SK-N-SH (cell line): ENCODE measurements at regions not wholly inside any gene's neighbourhood (a gene's known extent, or its start where the extent isn't known, plus 50 kb on each side); places are given as distances from the start of the nearest gene placed in this dataset.

Experiments
- CTCF ChIA-PET: fragments of 300-600, 350-600 bp; formaldehyde crosslinking; extraction: SDS; loops from one replicate; lab custom pipeline; 2021; lab: Yijun Ruan, JAX
- POLR2A ChIA-PET: fragments of 350-600 bp; sonication (Branson Sonifier 250); formaldehyde crosslinking; extraction: SDS; loops from one replicate; lab custom pipeline; 2020; ENCODE audit warnings: antibody characterized with exemption, inconsistent platforms; lab: Yijun Ruan, JAX
- DNase-seq: peaks from one replicate; pipeline ENCODE4 v3.0.0; 2012
- H2AFZ ChIP-seq: fragments of 200-600 bp; sonication (generic); 2 replicates; pipeline ENCODE4 v1.8.1; 2016; ENCODE audit warnings: antibody characterized with exemption, mild to moderate bottlenecking, low read depth
- H3F3A ChIP-seq: fragments of 200-600 bp; sonication (generic); replicated peaks from 2 replicates; pipeline ENCODE3; 2016; ENCODE audit warnings: antibody characterized with exemption, mild to moderate bottlenecking; ENCODE audit not compliant: insufficient read depth
- H3K27ac ChIP-seq, 2 experiments: fragments of 200-500 bp in 1 of 2; fragments of 200-600 bp in 1 of 2; sonication (Bioruptor generic) in 1 of 2; sonication (generic), shearing (Covaris generic) in 1 of 2; 2 replicates each; pipeline versions ENCODE4 v1.5.1 to v1.6.1; 2014 to 2016; ENCODE audit warnings: low read depth in 2 of 2, inconsistent platforms in 1 of 2, low read length in 1 of 2, mild to moderate bottlenecking in 1 of 2, mixed read lengths in 1 of 2
- H3K27me3 ChIP-seq: fragments of 200-600 bp; sonication (generic), shearing (Covaris generic); 2 replicates; pipeline ENCODE4 v1.6.1; 2016; ENCODE audit warnings: mixed run types; ENCODE audit not compliant: insufficient read depth
- H3K36me3 ChIP-seq, 2 experiments: fragments of 200-500 bp in 1 of 2; fragments of 200-600 bp in 1 of 2; sonication (Bioruptor generic) in 1 of 2; sonication (generic) in 1 of 2; replicated peaks in 1 of 2; 2 replicates each; pipeline versions ENCODE3 to v1.5.1; 2014 to 2016; ENCODE audit warnings: low read length in 1 of 2, mild to moderate bottlenecking in 1 of 2; ENCODE audit not compliant: insufficient read depth in 2 of 2, control insufficient read depth in 1 of 2
- H3K4me1 ChIP-seq, 2 experiments: fragments of 200-500 bp in 1 of 2; fragments of 200-600 bp in 1 of 2; sonication (Bioruptor generic) in 1 of 2; sonication (generic), shearing (Covaris generic) in 1 of 2; 2 replicates each; pipeline versions ENCODE4 v1.5.1 to v1.6.1; 2014 to 2016; ENCODE audit warnings: low read depth in 1 of 2, low read length in 1 of 2, mixed run types in 1 of 2; ENCODE audit not compliant: insufficient read depth in 2 of 2, control insufficient read depth in 1 of 2
- H3K4me2 ChIP-seq: fragments of 200-600 bp; sonication (generic), shearing (Covaris generic); 2 replicates; pipeline ENCODE4 v1.6.1; 2017; ENCODE audit warnings: mixed run types
- H3K4me3 ChIP-seq, 2 experiments: fragments of 200-500 bp in 1 of 2; fragments of 200-600 bp in 1 of 2; sonication (Bioruptor generic) in 1 of 2; sonication (generic), shearing (Covaris generic) in 1 of 2; 2 replicates each; pipeline versions ENCODE4 v1.5.1 to v1.8.1; 2014 to 2016; ENCODE audit warnings: low read depth in 2 of 2, inconsistent platforms in 1 of 2, low read length in 1 of 2, mild to moderate bottlenecking in 1 of 2, mixed read lengths in 1 of 2, moderate library complexity in 1 of 2
- H3K79me2 ChIP-seq: fragments of 200-600 bp; sonication (generic); 2 replicates; pipeline ENCODE4 v1.8.1; 2017; ENCODE audit warnings: mild to moderate bottlenecking; ENCODE audit not compliant: insufficient read depth
- H3K9ac ChIP-seq: fragments of 200-600 bp; sonication (generic); 2 replicates; pipeline ENCODE4 v1.6.1; 2017; ENCODE audit warnings: mixed run types
- H3K9me2 ChIP-seq: fragments of 200-600 bp; sonication (generic); 2 replicates; pipeline ENCODE4 v1.6.1; 2017; ENCODE audit warnings: mixed run types
- H3K9me3 ChIP-seq: fragments of 200-600 bp; sonication (generic); 2 replicates; pipeline ENCODE4 v1.6.1; 2017; ENCODE audit warnings: mixed run types, mild to moderate bottlenecking, moderate library complexity
- H4K20me1 ChIP-seq: fragments of 200-600 bp; sonication (generic); 2 replicates; pipeline ENCODE4 v1.6.1; 2017; ENCODE audit warnings: mild to moderate bottlenecking, mixed run types; ENCODE audit not compliant: insufficient read depth
- ELF1 ChIP-seq: IDR thresholded peaks from 2 replicates; pipeline ENCODE4 v1.4.0; 2012
- EP300 ChIP-seq, 2 experiments: IDR thresholded peaks; 2 replicates each; pipeline versions ENCODE4 v1.4.0 to v1.6.1; 2012; ENCODE audit warnings: borderline replicate concordance in 1 of 2, low read depth in 1 of 2, low read length in 1 of 2
- EZH2phosphoT487 ChIP-seq: fragments of 200-600 bp; sonication (generic); IDR thresholded peaks from 2 replicates; pipeline ENCODE4 v1.6.1; 2017; ENCODE audit warnings: low read depth, mixed run types, mild to moderate bottlenecking, antibody characterized with exemption, moderate library complexity, borderline replicate concordance
- GABPA ChIP-seq: IDR thresholded peaks from 2 replicates; pipeline ENCODE4 v1.4.0; 2012; ENCODE audit warnings: low read depth, mild to moderate bottlenecking
- JUND ChIP-seq: IDR thresholded peaks from 2 replicates; pipeline ENCODE4 v1.4.0; 2012
- MEF2A ChIP-seq: IDR thresholded peaks from 2 replicates; pipeline ENCODE4 v1.4.0; 2012; ENCODE audit warnings: low read depth, borderline replicate concordance
- NRF1 ChIP-seq: IDR thresholded peaks from 2 replicates; pipeline ENCODE4 v1.6.1; 2012; ENCODE audit warnings: low read depth, mild to moderate bottlenecking, low read length
- POLR2AphosphoS5 ChIP-seq: IDR thresholded peaks from 2 replicates; pipeline ENCODE4 v1.6.1; 2012; ENCODE audit warnings: low read depth, low read length
- RAD21 ChIP-seq: IDR thresholded peaks from 2 replicates; pipeline ENCODE4 v1.6.1; 2012; ENCODE audit warnings: mild to moderate bottlenecking, low read length
- RCOR1 ChIP-seq: fragments of 150-350 bp; IDR thresholded peaks from 2 replicates; pipeline ENCODE4 v1.6.1; 2017; ENCODE audit warnings: antibody characterized with exemption, low read length
- TAF1 ChIP-seq: IDR thresholded peaks from 2 replicates; pipeline ENCODE4 v1.6.1; 2012; ENCODE audit warnings: low read depth, mild to moderate bottlenecking, low read length, moderate library complexity, borderline replicate concordance
- TCF12 ChIP-seq: IDR thresholded peaks from 2 replicates; pipeline ENCODE4 v1.4.0; 2012
- TEAD4 ChIP-seq: IDR thresholded peaks from 2 replicates; pipeline ENCODE4 v1.4.0; 2012; ENCODE audit warnings: mild to moderate bottlenecking, borderline replicate concordance; ENCODE audit not compliant: insufficient read depth
- YY1 ChIP-seq: IDR thresholded peaks from 2 replicates; pipeline ENCODE4 v1.4.0; 2012; ENCODE audit warnings: low read depth, mild to moderate bottlenecking
- whole genome bisulfite sequencing: methylation state at CpG from one replicate; pipeline ENCODE4 v1.1.6; 2017; ENCODE audit warnings: low lambda C conversion rate; 5-methylcytosine and 5-hydroxymethylcytosine counted together
- TF ChIP-seq, protein P1 (sequence below): fragments of 200-600 bp; sonication (generic); IDR thresholded peaks from 2 replicates; pipeline ENCODE4 v1.6.1; 2017; ENCODE audit warnings: antibody characterized with exemption, mild to moderate bottlenecking, moderate library complexity
- TF ChIP-seq, protein P2 (sequence below): fragments of 150-350 bp; IDR thresholded peaks from 2 replicates; pipeline ENCODE4 v1.6.1; 2016; ENCODE audit warnings: mild to moderate bottlenecking, low read depth, low read length
- TF ChIP-seq, protein P3 (sequence below): IDR thresholded peaks from 2 replicates; pipeline ENCODE4 v1.4.0; 2012; ENCODE audit warnings: low read depth, borderline replicate concordance
- TF ChIP-seq, protein P4 (sequence below): IDR thresholded peaks from 2 replicates; pipeline ENCODE4 v1.4.0; 2012; ENCODE audit warnings: low read depth
- TF ChIP-seq, protein P5 (sequence below): IDR thresholded peaks from 2 replicates; pipeline ENCODE4 v1.6.1; 2012; ENCODE audit warnings: mild to moderate bottlenecking, low read depth, low read length, moderate library complexity

DNA sequence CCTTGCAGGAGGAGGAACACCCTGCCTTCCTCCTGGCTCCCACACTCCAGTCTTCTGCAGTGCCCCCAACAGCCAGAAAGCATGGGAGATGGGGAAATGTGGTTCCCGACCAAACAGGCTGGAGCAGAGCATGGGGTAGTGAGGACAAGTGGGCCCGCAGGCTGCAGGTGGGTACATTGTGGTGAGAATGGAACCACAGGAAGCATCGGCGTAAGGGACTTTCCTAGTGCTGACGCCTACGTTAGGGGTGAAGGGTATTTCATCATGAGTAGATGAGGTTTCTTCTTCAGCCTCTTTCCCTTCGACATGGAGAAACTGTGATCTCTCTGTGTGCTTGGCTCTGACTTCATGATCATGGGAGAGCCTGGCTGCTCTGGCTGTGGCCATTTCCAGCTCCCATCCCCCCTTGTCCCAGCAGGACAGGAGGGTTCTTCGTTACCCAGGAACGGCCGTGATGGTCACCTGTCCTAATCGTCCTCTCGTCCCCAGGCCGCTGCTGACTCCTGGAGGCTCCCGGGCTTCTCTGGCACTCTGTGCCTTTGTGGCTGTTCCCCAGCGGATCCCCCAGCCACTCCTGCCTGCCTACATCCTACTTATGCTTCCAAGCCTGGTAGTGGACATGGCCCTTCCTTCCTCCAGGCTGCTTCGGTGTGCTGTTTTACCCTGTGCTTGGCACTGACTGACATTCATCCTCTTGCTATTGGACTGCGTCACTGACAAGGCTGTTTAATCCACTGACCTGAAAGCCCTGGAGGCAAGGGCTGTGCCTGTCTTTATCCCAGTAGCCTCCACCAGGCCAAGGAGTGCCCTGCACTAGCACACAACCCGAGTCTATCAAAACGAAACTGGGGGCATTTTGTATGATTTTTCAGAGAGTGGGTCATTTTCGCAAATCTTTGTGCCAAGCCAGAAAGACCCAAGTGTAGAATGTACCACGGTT lies 65.2 kb upstream of the CECR2 start:
- no peaks in the 10 kb centered on the region for H3K4me1 ChIP-seq
- H3K4me2 ChIP-seq = no peak overlapping the region
- H3K36me3 ChIP-seq = no peaks in the 10 kb centered on the region
- DNase-seq = no peak
- H3K27me3 ChIP-seq = peaks cover 15% of the 10 kb centered on the region; the same call in 1 of the 2 replicates
- no peak overlapping the region for H3K4me3 ChIP-seq
- CTCF ChIA-PET = no interaction called here
- H3K27ac ChIP-seq = no peak overlapping the region
- TF ChIP-seq TAF1 (no peak), POLR2AphosphoS5 (no peak), EZH2phosphoT487 (no peak), ELF1 (no peak), RCOR1 (no peak), TEAD4 (no peak), YY1 (no peak), MEF2A (no peak), JUND (no peak)
- TF ChIP-seq, protein P1, sequence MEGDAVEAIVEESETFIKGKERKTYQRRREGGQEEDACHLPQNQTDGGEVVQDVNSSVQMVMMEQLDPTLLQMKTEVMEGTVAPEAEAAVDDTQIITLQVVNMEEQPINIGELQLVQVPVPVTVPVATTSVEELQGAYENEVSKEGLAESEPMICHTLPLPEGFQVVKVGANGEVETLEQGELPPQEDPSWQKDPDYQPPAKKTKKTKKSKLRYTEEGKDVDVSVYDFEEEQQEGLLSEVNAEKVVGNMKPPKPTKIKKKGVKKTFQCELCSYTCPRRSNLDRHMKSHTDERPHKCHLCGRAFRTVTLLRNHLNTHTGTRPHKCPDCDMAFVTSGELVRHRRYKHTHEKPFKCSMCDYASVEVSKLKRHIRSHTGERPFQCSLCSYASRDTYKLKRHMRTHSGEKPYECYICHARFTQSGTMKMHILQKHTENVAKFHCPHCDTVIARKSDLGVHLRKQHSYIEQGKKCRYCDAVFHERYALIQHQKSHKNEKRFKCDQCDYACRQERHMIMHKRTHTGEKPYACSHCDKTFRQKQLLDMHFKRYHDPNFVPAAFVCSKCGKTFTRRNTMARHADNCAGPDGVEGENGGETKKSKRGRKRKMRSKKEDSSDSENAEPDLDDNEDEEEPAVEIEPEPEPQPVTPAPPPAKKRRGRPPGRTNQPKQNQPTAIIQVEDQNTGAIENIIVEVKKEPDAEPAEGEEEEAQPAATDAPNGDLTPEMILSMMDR = no peak
- TF ChIP-seq, protein P2, sequence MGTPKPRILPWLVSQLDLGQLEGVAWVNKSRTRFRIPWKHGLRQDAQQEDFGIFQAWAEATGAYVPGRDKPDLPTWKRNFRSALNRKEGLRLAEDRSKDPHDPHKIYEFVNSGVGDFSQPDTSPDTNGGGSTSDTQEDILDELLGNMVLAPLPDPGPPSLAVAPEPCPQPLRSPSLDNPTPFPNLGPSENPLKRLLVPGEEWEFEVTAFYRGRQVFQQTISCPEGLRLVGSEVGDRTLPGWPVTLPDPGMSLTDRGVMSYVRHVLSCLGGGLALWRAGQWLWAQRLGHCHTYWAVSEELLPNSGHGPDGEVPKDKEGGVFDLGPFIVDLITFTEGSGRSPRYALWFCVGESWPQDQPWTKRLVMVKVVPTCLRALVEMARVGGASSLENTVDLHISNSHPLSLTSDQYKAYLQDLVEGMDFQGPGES = no peak
- no peaks in the 10 kb centered on the region for H3F3A ChIP-seq
- no peak overlapping the region for H3K9ac ChIP-seq
- POLR2A ChIA-PET = no interaction called here
- H4K20me1 ChIP-seq = no peaks in the 10 kb centered on the region
- no peak overlapping the region for H2AFZ ChIP-seq
- WGBS = 32% methylated on average over 21 of the region's 21 CpGs
- H3K9me3 ChIP-seq = no peaks in the 10 kb centered on the region
- no peaks in the 10 kb centered on the region for H3K9me2 ChIP-seq
- H3K79me2 ChIP-seq = no peaks in the 10 kb centered on the region

DNA sequence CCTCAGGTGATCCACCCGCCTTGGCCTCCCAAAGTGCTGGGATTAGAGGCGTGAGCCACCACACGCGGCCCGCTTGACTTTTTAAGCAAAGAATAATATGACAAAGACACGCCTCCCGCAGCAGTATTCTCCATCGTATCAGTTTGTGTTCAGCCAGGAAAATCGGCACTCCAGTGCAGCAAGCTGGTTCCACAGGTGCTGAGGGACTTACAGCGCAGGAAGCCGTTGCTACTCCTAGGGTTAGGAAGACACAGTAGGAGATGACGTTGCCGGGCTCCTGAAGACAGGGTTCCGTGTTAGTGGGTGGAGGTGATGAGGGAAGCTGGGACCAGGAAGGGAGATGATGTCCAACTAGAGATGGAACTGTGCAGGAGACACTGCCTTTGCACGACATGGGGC lies 65.8 kb upstream of the CECR2 start:
- no peak overlapping the region for H2AFZ ChIP-seq
- ChIA-PET POLR2A (no interaction called here), CTCF (no interaction called here)
- H3K4me2 ChIP-seq = no peak overlapping the region
- no peak overlapping the region for H3K4me3 ChIP-seq
- H3K9me3 ChIP-seq = no peaks in the 10 kb centered on the region
- no peaks in the 10 kb centered on the region for H3F3A ChIP-seq
- H3K27me3 ChIP-seq = peaks cover 15% of the 10 kb centered on the region; the same call in 1 of the 2 replicates
- H3K27ac ChIP-seq = no peak overlapping the region
- no peak overlapping the region for H3K9ac ChIP-seq
- H4K20me1 ChIP-seq = no peaks in the 10 kb centered on the region
- no peaks in the 10 kb centered on the region for H3K36me3 ChIP-seq
- 31% methylated on average over 15 of the region's 15 CpGs for WGBS
- DNase-seq = no peak
- H3K79me2 ChIP-seq = no peaks in the 10 kb centered on the region
- no peaks in the 10 kb centered on the region for H3K9me2 ChIP-seq
- H3K4me1 ChIP-seq = no peaks in the 10 kb centered on the region
- no peak for TF ChIP-seq NRF1
- no peak for TF ChIP-seq RAD21
- TF ChIP-seq EP300 (IDR thresholded peaks at IDR 0.05; ENCODE audit: borderline replicate concordance in 1 of 2, low read depth in 1 of 2, low read length in 1 of 2) = no peak
- no peak for TF ChIP-seq TCF12
- no peak for TF ChIP-seq TEAD4
- TF ChIP-seq GABPA = no peak
- TF ChIP-seq, protein P3, sequence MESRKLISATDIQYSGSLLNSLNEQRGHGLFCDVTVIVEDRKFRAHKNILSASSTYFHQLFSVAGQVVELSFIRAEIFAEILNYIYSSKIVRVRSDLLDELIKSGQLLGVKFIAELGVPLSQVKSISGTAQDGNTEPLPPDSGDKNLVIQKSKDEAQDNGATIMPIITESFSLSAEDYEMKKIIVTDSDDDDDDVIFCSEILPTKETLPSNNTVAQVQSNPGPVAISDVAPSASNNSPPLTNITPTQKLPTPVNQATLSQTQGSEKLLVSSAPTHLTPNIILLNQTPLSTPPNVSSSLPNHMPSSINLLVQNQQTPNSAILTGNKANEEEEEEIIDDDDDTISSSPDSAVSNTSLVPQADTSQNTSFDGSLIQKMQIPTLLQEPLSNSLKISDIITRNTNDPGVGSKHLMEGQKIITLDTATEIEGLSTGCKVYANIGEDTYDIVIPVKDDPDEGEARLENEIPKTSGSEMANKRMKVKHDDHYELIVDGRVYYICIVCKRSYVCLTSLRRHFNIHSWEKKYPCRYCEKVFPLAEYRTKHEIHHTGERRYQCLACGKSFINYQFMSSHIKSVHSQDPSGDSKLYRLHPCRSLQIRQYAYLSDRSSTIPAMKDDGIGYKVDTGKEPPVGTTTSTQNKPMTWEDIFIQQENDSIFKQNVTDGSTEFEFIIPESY = no peak
- TF ChIP-seq, protein P4, sequence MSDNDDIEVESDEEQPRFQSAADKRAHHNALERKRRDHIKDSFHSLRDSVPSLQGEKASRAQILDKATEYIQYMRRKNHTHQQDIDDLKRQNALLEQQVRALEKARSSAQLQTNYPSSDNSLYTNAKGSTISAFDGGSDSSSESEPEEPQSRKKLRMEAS = no peak
- no peak for TF ChIP-seq RCOR1
- TF ChIP-seq, protein P5, sequence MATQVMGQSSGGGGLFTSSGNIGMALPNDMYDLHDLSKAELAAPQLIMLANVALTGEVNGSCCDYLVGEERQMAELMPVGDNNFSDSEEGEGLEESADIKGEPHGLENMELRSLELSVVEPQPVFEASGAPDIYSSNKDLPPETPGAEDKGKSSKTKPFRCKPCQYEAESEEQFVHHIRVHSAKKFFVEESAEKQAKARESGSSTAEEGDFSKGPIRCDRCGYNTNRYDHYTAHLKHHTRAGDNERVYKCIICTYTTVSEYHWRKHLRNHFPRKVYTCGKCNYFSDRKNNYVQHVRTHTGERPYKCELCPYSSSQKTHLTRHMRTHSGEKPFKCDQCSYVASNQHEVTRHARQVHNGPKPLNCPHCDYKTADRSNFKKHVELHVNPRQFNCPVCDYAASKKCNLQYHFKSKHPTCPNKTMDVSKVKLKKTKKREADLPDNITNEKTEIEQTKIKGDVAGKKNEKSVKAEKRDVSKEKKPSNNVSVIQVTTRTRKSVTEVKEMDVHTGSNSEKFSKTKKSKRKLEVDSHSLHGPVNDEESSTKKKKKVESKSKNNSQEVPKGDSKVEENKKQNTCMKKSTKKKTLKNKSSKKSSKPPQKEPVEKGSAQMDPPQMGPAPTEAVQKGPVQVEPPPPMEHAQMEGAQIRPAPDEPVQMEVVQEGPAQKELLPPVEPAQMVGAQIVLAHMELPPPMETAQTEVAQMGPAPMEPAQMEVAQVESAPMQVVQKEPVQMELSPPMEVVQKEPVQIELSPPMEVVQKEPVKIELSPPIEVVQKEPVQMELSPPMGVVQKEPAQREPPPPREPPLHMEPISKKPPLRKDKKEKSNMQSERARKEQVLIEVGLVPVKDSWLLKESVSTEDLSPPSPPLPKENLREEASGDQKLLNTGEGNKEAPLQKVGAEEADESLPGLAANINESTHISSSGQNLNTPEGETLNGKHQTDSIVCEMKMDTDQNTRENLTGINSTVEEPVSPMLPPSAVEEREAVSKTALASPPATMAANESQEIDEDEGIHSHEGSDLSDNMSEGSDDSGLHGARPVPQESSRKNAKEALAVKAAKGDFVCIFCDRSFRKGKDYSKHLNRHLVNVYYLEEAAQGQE = no peak
